ENCODE measurements at regions not wholly inside any gene's neighbourhood (a gene's known extent, or its start where the extent isn't known, plus 50 kb on each side); places are given as distances from the start of the nearest gene placed in this dataset.

- TF ChIP-seq EP300 (IDR thresholded peaks at IDR 0.05), result no peak
- TF ChIP-seq CTCF (IDR thresholded peaks at IDR 0.05), result no peak
- TF ChIP-seq POLR2AphosphoS5 (IDR thresholded peaks at IDR 0.05), result no peak
- TF ChIP-seq POLR2A (IDR thresholded peaks at IDR 0.05; ENCODE audit: low read depth), result no peak
These were observed 169.3 kb upstream of the ETV3 start for GRCh38 chr1:157307491-157307890.
